ENCODE measurements at regions not wholly inside any gene's neighbourhood (a gene's known extent, or its start where the extent isn't known, plus 50 kb on each side); places are given as distances from the start of the nearest gene placed in this dataset.
"Not testable (repeated sequence)": the region's sequence is repeated elsewhere in the genome, so short reads cannot be mapped to it uniquely, and the experiment has no call there.

DNA sequence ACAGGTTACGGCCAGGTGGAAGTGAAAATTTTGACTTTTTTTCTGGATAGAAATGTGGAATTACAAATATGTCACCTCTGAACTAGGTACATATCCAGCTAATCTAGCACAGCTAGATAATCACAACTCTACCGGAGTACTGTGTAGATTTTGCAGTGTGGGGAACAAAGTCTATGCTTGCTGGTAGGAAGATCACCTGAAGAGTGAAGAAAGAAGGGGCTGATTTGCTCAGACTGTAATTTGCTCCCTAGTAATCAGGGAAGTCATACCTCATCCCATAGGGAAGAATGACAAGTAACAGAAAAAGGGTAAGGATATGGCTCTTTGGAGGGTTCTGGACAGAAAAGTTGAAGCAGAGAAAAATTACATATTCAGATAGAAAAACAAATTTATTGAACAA lies 319.6 kb upstream of the TMPRSS15 start:
- DNase-seq = no peak

DNA sequence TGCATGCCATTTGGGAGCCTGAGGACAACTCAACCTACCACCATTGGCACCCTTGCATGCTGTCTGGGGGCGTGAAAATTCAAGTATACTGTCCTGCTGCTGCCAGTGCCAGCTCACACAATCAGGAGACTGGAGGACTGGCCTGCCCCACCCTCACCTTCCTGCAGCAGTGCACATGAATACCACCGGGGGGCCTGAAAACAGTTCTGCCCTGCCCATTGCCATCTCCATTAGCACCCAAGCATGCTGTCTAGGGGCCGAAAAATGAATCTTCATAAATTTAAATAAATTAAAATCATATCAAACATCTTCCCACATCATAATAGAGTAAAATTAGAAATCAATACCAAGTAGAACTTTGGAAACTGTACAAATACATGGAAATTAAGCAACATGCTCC lies 322.1 kb upstream of the TMPRSS15 start:
- DNase-seq = no peak

DNA sequence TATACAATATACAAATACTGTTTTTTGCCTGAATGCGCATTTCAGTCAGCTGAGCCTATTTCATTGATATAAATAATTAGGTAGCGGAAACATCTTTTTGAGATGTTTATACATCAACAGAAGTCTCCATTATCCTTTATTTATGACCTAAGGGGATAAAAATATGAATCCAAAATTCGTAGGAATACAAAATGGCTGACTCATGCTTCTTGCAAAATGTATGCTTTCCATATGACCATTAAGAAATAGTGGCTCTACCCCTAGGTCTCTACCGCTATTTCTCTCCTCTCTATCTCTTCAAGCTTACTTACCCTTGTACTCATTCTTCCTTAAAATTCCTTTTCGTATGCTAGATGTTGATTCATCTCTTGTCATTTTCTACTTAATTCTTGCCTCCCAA lies 338.4 kb upstream of the TMPRSS15 start:
- no peak for DNase-seq

DNA sequence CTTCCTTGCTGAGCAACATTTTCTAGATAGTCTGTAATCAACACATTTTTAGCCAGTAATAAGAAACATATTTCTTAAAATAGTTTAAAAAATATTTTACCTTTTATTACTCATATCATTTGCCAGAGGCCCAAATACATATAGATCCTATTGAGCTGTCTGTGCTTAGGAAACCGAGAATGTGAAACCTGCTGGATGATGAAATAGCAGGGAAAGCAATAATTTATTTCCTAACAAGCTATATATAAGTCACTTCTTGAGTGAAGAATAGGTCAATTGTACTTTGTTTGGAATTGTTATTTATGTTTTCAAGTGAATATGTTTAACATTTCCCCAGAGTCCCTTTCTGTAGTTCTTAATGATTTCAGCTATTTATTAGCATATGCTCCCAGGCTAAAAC lies 339.9 kb upstream of the TMPRSS15 start:
- DNase-seq = no peak

DNA sequence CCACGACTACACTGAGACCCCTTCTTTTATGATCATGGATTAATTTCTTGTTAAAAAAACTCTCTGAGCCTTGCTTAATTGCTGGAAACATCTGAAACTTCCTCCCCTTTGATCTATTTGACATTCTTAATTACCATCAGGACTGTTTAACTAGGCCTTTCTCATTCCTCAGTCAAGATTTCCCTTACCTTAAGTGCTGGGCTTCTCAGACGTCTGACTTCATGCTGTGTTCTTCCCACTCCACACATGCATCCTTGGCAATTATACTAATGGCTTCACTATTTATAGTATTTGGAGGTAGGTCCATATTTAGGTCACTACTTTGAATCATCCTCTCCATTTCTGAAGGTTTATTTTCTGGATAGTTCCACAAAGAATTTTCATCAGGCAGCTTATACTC lies 341.3 kb upstream of the TMPRSS15 start:
- no peak for DNase-seq

DNA sequence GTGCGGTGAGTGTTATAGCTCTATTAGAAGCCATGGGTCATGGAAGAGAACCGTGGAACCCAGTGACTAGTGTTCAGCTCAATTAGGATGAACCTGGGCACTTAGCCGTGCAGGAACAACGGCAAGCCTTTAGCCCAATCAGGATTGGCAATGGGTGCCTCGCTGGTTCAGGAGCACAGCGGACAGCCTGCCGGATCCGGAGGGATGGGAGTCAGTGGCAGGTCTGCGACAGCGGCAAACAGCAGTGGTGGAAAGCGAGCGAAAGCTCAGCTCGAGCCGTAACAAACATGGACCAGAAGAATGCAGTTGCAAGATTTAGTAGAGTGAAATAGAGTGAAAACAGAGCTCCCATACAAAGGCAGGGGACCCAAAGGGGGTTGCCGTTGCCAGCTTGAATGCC lies 349.3 kb upstream of the TMPRSS15 start:
- DNase-seq = not testable (repeated sequence)

DNA sequence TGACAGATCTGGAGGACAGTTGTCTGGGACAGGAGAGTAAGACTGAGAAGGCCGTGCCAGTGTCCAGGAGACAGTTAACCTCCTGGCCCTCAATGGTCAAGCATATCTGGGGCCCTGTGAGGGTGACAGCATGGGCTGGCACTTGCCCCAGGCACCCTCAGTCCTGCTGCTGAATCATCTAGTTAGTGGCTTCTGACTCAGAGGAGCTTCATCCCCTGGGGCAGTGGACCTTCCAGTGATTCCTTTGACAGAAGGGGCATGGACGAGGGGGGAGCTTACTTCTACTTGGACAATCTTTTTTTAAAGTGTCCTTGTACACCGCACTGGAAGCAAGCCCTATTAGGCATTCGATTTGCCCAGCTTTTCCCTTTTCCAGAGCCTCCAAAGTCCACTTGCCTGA lies 352.7 kb upstream of the TMPRSS15 start:
- DNase-seq = not testable (repeated sequence)

DNA sequence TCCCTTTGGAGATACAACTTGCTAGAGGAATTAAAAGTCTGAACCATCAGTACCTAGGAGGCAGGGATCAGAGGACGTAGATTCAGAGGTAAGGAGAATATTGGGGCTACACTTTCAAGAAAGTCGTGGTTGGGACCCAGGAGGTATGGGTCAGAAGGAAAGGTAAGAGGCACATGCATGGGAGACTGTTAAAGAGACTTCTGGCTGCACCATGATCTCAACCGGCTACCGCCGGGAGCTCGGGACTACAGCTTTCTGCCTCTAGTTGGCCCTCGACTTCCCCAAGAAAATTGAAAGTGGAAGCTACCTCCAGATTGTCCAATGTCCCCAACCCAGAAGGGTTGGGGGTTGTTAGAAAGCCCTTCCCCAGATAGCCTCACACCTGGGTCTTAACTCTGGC lies 355.7 kb upstream of the TMPRSS15 start:
- no peak for DNase-seq

DNA sequence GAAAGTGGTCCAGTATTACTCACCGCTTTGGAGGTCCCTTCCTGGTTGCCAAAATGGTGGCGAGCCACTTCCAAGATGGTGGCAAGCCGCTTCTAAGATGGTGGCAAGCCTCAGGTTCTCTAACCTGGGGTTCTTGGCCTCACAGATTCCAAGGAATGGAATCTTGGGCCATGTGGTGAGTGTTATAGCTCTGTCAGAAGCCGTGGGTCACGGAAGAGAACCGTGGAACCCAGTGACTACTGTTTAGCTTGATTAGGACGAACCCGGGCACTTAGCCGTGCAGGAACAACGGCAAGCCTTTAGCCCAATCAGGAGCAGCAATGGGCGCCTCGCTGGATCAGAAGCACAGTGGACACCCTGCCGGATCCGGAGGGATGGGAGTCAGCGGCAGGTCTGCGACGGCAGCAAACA lies 356.2 kb upstream of the TMPRSS15 start:
- DNase-seq = no peak

DNA sequence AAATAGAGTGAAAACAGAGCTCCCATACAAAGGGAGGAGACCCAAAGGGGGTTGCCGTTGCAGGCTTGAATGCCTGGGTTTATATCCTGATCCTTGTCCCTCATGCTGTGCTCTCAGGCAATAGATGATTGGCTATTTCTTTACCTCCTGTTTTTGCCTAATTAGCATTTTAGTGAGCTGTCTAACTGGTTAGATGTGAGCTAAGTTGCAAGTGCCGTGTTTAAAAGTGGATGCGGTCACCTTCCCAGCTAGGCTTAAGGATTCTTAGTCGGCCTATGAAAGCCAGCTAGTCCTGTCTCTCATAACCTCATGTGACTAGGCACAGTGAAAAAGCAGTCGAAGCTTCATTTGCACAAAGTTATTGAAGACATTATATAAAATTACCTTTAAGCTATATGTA lies 356.7 kb upstream of the TMPRSS15 start:
- no peak for DNase-seq

DNA sequence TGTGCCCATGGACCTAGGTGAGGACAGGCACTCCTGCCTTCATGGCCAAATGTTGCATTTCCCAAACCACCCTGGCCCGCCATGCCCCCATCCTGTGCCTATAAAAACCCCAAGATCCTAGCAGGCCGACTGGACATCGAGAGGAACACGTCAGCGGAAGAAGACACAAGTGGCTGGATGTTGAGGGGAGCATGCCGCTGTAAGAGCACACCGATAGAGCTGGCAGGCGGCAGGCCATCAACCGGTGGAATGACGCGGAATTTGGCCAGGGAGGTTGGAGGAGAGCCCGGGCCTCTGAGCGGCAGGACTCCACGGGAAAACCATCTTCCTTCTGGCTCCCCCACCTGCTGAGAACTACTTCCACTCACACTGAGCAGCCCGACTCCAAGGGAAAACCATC lies 361.1 kb upstream of the TMPRSS15 start:
- no peak for DNase-seq

DNA sequence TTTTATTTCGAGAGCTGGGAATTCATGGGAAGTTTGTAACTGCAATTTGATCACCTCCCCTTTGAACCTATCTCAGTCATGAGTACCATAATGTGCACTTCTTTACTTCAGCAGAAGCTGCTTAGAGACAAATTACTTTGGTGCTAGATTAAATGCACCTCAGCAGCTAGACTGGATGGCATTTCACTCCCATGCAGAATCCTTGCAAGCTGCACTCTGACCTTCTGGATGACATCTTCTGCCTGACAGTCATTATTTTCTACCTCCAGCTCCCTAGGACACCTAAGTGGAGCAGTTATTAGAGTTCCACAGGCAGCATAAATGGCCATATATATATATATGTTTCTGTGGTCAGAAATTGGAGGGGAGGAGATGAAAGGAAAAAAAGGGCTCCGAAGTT lies 366.0 kb upstream of the TMPRSS15 start:
- DNase-seq = no peak

DNA sequence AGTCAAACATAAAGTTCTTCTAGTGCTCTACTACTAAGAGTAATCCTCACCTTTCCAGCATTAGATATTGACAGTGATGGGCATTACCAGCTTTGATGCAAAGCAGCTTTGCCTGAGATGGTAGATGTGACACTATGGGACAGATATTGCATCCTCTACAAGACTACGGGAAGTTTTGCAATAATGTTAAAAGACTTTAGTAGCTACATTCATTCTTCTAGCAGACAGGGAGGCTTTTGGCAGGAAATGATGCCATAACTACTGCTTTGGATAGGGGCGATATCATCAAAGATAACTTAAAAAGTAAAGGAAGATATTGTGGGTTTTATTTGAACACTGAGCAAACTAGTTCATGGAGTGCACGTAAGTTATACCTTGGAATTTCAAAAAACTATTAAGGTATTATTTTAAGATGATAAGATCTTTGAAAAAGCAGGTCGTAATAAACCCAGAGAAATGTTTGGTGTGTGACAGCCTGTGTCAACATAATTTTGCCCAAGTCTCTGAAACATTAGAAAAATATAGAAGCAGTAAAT lies 368.3 kb upstream of the TMPRSS15 start:
- no peak for DNase-seq

DNA sequence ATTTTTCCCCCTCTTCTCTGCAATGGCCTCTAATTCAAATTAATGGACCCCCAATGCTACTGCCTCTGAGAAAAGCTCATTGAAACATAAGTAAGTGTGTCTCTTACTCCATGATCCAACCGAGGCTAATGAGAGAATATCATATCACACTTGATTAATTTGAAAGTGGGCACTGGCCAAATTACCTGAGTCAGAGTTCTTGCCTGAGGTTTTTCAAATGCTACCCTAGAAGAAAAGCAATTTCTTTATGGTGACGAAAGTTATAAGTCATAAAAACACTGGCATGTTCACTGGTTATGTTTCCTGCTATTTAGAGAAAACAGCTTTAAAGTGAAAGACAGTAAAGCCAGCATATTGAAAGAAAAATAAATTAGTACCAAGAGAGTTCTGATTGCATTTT lies 368.8 kb upstream of the TMPRSS15 start:
- no peak for DNase-seq

DNA sequence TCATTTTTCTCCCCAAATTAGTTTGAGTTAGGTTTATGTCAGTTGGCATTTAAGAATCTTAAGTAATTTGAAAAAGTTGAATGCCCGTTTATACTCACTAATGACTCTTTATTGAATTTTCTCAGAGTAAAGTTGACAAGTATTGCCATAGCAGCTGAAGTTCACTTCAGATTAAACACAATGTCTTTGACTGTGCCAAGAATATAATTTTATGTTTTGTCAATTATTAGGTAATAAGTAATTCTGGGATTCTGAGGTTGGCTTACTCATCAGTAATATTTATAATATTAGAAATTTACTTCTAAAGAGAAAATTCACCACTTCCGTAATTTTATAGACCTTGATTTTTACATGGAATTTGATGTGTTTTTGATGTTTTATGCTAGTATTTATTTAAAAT lies 369.3 kb upstream of the TMPRSS15 start:
- no peak for DNase-seq

DNA sequence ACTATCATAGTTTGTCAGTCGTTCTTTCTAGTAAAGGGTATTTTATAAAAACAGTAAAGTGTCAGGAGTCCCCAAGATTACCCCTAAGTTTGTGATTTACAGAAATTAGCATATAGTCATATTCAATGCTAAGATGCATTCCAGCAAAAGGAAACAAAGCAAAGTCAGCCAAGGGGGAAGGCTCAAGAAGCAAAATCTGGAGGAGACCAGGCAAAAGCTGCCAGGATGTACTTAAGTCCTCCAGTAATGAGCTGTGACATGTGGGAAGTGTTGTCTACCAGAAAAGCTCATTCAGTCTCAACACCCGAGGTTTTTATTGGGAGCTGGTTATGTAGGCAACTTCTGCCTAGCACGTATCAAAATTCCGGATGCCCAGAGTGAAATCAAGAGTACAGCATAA lies 373.4 kb upstream of the TMPRSS15 start:
- DNase-seq = no peak

DNA sequence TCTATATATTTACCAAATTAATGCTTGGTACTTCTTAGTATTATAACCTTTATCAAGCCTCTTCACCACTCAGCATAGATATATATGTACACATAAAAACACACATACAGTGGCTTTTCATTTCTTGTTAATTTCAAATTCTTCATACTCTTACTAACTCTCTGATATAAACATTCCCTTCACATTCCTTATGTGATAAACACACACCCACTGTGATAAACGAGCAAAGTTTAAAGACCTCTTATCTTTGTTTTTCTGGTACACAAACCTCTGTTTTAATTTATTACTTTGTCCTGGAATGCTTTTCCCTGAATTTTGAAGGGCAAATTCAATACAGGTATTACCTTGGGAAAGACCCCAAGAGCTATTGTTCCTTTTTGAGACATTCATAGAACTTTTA lies 379.1 kb upstream of the TMPRSS15 start:
- DNase-seq = no peak

DNA sequence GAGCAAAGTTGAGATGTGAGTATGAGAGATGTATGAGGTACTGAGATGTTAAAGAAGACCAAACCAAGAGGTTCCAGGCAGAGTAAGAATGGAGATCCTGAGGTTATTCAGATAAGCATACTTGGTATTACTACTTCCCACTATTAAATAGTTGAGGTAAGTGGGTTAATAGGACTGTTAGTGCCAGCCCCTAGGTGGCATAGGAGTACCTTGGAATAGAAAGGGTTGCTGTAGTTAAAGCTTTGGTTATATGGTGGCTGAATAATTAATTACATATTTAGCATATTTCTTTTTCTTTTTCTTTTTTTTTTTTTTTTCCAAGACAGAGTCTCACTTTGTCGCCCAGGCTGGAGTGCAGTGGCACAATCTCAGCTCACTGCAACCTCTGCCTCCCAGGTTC lies 397.9 kb upstream of the TMPRSS15 start:
- no peak for DNase-seq

DNA sequence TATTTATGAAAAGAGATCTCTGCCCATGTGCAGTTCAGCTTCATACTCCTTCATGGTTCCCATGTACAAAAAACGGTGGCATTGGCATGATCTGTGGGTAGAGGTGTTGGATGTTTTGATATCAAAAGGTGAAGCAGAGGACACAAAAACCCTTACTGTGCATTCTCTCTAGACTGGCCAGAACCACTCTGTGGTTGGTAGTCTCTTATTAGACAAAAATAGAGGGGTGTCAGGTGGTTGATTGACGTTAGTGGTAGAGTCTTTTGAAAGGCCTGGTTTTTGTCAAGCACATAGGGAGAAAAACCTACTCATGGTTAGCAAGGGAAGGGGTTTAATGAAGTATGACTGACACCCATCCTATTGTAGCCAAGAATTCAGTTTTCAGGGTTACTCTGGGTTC lies 400.0 kb upstream of the TMPRSS15 start:
- DNase-seq = no peak

DNA sequence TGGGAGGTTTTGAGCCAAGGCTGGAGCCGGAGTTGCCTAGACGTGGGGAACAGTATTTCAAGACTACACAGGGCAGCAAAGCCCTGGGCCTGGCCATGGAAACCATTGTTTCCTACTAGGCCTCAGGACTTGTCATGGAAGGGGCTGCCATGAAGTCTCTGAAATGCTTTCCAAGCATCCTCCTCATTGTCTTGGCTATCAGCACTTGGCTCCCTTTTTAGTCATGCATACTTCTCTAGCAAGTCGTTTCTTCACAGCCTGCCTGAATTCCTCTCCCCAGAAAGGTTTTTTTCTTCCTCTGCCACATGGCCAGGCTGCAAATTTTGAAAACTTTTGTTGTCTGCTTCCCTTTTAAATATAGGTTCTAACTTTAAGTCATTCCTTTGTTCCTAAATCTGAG lies 406.6 kb upstream of the TMPRSS15 start:
- no peak for DNase-seq

DNA sequence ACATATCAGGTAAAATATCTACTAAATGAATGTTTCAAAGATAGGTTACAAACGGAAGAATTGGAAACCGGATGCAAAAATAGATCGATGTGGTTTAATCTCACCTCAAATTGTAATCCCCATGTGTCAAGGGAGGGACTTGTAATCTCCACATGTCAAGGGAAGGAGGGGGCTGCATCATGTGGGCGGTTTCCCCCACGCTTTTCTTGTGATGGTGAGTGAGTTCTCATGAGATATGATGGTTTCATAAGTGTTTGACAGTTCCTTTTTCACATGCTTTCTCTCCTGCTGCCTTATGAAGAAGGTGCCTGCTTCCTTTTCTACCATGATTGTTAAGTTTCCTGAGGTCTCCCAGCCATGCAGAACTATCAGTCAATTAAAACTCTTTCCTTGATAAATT lies 408.7 kb upstream of the TMPRSS15 start:
- no peak for DNase-seq

DNA sequence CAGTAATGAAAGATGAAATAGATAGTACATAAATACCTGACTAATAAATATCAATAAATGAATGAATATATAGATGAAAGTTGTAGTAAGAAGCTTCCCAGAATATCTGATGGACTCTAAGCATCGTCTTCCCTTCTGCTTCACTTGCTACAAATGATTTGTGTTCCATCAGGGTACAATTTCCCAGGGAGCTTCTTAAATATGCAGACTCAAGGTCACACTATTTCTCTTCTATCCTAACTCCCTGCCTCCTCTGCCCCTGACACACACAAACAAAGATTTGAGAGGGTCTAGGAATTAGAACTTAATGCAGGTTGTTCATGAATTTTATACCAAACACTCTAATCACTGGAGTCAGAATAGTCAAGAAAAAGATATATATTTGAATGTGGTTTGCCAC lies 415.9 kb upstream of the TMPRSS15 start:
- DNase-seq = no peak

DNA sequence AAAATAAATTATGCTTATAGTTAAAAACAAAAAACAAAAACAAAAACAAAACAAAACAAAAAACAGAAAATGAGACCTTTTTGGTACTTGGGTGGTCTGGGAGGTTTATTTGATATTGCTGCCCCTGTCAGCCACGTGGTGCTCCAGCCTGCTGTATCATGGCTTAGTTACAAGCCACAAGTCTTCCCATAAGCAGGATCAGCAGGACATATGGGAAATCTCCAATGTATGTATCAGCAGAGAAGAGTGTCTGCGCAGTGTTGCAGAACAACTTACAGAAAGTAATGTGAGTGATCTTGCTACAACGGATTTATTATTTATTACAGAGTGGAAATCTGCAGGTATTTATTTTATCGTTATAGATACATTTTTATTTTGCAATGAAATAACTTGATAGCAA lies 423.0 kb upstream of the TMPRSS15 start:
- no peak for DNase-seq

DNA sequence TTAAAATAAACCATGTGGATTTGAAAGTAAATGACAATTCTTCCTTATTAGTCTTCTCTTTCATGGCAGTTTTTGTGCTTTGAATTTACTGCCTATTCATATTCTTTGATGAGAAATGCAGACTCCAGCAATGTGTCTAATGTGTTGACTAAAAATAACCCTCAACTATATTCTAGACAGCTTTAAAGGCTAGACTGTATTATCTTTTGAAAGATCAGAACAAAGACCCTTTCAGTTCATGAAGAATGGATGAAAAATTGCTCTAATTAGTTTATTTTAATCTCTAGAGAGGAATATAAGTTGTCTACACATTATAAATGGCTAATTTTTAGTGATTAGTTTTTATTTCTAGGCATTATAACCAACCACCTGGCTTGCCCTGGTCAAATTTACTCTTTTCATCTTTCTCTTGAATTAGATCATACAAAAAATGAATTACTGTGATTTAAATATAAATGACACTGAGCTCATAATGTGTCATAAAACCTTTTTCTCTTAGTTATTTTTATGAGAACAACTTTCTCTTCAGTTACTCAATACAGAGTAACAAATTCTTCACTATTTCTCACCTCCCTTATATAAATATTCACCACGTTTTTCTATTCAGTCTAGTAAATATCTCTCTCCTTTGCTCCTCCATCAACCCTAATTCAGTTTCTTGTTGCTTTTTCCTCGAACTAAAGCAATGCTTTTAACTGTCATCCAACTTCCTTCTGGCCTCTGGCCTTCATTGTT lies 428.5 kb upstream of the TMPRSS15 start:
- DNase-seq = no peak

DNA sequence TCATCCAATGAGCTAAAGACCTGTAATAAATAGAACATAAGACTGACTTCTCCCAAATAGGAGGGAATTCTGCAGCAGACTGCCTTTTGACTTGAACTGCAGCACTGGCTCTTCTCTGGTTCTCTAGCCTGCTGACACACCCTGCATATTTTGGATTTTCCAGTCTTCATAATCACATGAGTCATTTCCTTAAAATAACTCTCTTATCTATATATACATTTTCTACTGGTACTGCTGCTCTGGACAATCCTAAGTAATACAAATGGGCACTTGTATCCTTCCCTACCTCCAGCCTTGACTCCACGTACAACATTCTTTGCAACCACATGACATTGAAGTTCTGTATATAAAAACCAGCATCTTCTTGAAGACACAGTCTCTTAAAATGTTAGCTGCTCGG lies 429.4 kb upstream of the TMPRSS15 start:
- DNase-seq = no peak
